Panc1 (cell line): ENCODE measurements at regions not wholly inside any gene's neighbourhood (a gene's known extent, or its start where the extent isn't known, plus 50 kb on each side); places are given as distances from the start of the nearest gene placed in this dataset.
"Not testable (repeated sequence)": the region's sequence is repeated elsewhere in the genome, so short reads cannot be mapped to it uniquely, and the experiment has no call there.

Source experiments
- ATAC-seq: fragments of 200-7000 bp; cut with Tn5 transposase; 2 replicates; pipeline ENCODE4 v1.9.1; 2020; ENCODE audit warnings: mild to moderate bottlenecking, moderate library complexity
- BruUV-seq: library from RNA; stranded (reverse); fragments of 400-500 nt; replicated peaks from 2 replicates; lab custom pipeline; 2021; lab: Mats Ljungman, UMichigan
- CTCF ChIA-PET: fragments of 300-600 bp; sonication (Branson Sonifier 250); formaldehyde crosslinking; loops from one replicate; lab custom pipeline; 2022; ENCODE audit warnings: antibody characterized with exemption; lab: Charles Lee
- POLR2A ChIA-PET: fragments of 300-600 bp; sonication (Branson Sonifier 250); formaldehyde crosslinking; loops from one replicate; lab custom pipeline; 2022; ENCODE audit warnings: antibody characterized with exemption; lab: Charles Lee
- DNase-seq: peaks from one replicate; pipeline ENCODE4 v3.0.0-alpha.2; 2010; ENCODE audit warnings: low read depth, low spot score
- H3K27ac ChIP-seq: 2 replicates; pipeline ENCODE4 v1.5.1; 2011; ENCODE audit warnings: mild to moderate bottlenecking, low read length, inconsistent platforms
- H3K27me3 ChIP-seq: fragments of 200-500 bp; sonication (Bioruptor generic); 2 replicates; pipeline ENCODE4 v1.6.0; 2014; ENCODE audit warnings: low read length, inconsistent platforms; ENCODE audit not compliant: control insufficient read depth, insufficient read depth
- H3K36me3 ChIP-seq: fragments of 200-500 bp; sonication (Bioruptor generic); 2 replicates; pipeline ENCODE4 v1.5.1; 2014; ENCODE audit warnings: inconsistent platforms, mild to moderate bottlenecking, low read length, moderate library complexity; ENCODE audit not compliant: control insufficient read depth, insufficient read depth
- H3K4me1 ChIP-seq: 2 replicates; pipeline ENCODE4 v1.5.1; 2011; ENCODE audit warnings: inconsistent platforms, mild to moderate bottlenecking, low read length, moderate library complexity; ENCODE audit not compliant: control insufficient read depth, insufficient read depth
- H3K4me3 ChIP-seq, 2 experiments: 2 replicates each; pipeline ENCODE4 v1.5.1; 2011 to 2012; ENCODE audit warnings: low read depth in 2 of 2, low read length in 2 of 2, mild to moderate bottlenecking in 2 of 2, inconsistent platforms in 1 of 2, moderate library complexity in 1 of 2
- H3K9me3 ChIP-seq: fragments of 200-500 bp; sonication (Bioruptor generic); 2 replicates; pipeline ENCODE4 v1.5.1; 2014; ENCODE audit warnings: low read depth, mild to moderate bottlenecking, inconsistent platforms, low read length, moderate library complexity; ENCODE audit not compliant: control insufficient read depth, insufficient read depth
- CTCF ChIP-seq: fragments of 450-650 bp; IDR thresholded peaks from 2 replicates; pipeline ENCODE4 v1.5.1; 2017; ENCODE audit warnings: mild to moderate bottlenecking
- POLR2AphosphoS5 ChIP-seq: IDR thresholded peaks from 2 replicates; pipeline ENCODE4 v1.6.1; 2012; ENCODE audit warnings: mild to moderate bottlenecking, low read depth, low read length, moderate library complexity
- REST ChIP-seq, 2 experiments: IDR thresholded peaks; 2 replicates each; pipeline ENCODE4 v1.6.1; 2011 to 2012; ENCODE audit warnings: low read depth in 2 of 2, control low read depth in 1 of 2, low read length in 1 of 2, mild to moderate bottlenecking in 1 of 2, moderate library complexity in 1 of 2; ENCODE audit not compliant: insufficient read depth in 1 of 2
- SIN3A ChIP-seq: IDR thresholded peaks from 2 replicates; pipeline ENCODE4 v1.6.1; 2012; ENCODE audit warnings: low read depth, mild to moderate bottlenecking, low read length, moderate library complexity, borderline replicate concordance; ENCODE audit not compliant: insufficient read depth
- TCF7L2 ChIP-seq: IDR thresholded peaks from 2 replicates; pipeline ENCODE4 v1.6.1; 2011; ENCODE audit warnings: mild to moderate bottlenecking, low read depth, low read length, inconsistent platforms
- in situ Hi-C: cut with HindIII; loops from 2 replicates; pipeline ENCODE4 v1.10.0; 2016; ENCODE audit warnings: low sequenced_read_pairs, low pct_unique_long_range_greater_than_20kb
- intact Hi-C: fragments of 100-400 bp; cut with micrococcal nuclease; formaldehyde crosslinking; loops from one replicate; pipeline ENCODE4 v1.10.0; 2022; ENCODE audit not compliant: unreplicated experiment

GRCh38 chr14:25303934-25304333 is 254.0 kb upstream of the STXBP6 start:
- CTCF ChIA-PET = no interaction called here

GRCh38 chr14:25298238-25298637 is 248.3 kb upstream of the STXBP6 start:
- TF ChIP-seq POLR2AphosphoS5 = no peak
- TF ChIP-seq CTCF = no peak
- no peak for TF ChIP-seq SIN3A
- no peak for TF ChIP-seq REST (IDR thresholded peaks at IDR 0.05; ENCODE audit: insufficient read depth in 1 of 2, low read depth in 2 of 2, low read length in 1 of 2)
- no peak for TF ChIP-seq TCF7L2
- H3K36me3 ChIP-seq = no peaks in the 10 kb centered on the region
- no peak overlapping the region for H3K27ac ChIP-seq
- no peaks in the 10 kb centered on the region for H3K27me3 ChIP-seq
- intact Hi-C loops (no loop called here), in situ Hi-C loops (no loop called here)
- H3K4me3 ChIP-seq = no peak overlapping the region
- no peaks in the 10 kb centered on the region for H3K9me3 ChIP-seq
- H3K4me1 ChIP-seq = no peaks in the 10 kb centered on the region
- DNase-seq = no peak
- CTCF ChIA-PET = no interaction called here
- no TSS peak for BruUV-seq
- POLR2A ChIA-PET = no interaction called here
- no peak for ATAC-seq

More at GRCh38 chr14:25303934-25304333, 254.0 kb upstream of the STXBP6 start:
- intact Hi-C loops = no loop called here
- Histone ChIP-seq H3K27ac (no peak overlapping the region), H3K4me1 (no peaks in the 10 kb centered on the region), H3K4me3 (no peak overlapping the region), H3K9me3 (no peaks in the 10 kb centered on the region), H3K27me3 (no peaks in the 10 kb centered on the region), H3K36me3 (no peaks in the 10 kb centered on the region)
- ATAC-seq (no peak), DNase-seq (no peak)
- no TSS peak for BruUV-seq
- TF ChIP-seq SIN3A = no peak
- TF ChIP-seq REST (IDR thresholded peaks at IDR 0.05; ENCODE audit: insufficient read depth in 1 of 2, low read depth in 2 of 2, low read length in 1 of 2) = no peak
- TF ChIP-seq TCF7L2 = no peak
- no peak for TF ChIP-seq POLR2AphosphoS5
- no peak for TF ChIP-seq CTCF
- POLR2A ChIA-PET = no interaction called here
- in situ Hi-C loops = no loop called here

- H3K36me3 ChIP-seq, in situ Hi-C loops, H3K4me1 ChIP-seq, intact Hi-C loops, H3K4me3 ChIP-seq, BruUV-seq, ATAC-seq, POLR2A ChIA-PET, CTCF ChIA-PET, H3K27me3 ChIP-seq, DNase-seq, H3K27ac ChIP-seq, H3K9me3 ChIP-seq: not testable (repeated sequence)
Observed at GRCh38 chr14:25290154-25290553, 240.2 kb upstream of the STXBP6 start.
